Thoracic aorta (tissue), 2 donors: ENCODE measurements at regions not wholly inside any gene's neighbourhood (a gene's known extent, or its start where the extent isn't known, plus 50 kb on each side); places are given as distances from the start of the nearest gene placed in this dataset.

Source experiments
- ATAC-seq: fragments of 150-250 bp; one replicate; pipeline ENCODE4 v1.8.0; 2017; ENCODE audit warnings: low read depth; ENCODE audit not compliant: insufficient number of reproducible peaks, low FRiP score
- DNase-seq: peaks from one replicate; pipeline ENCODE4 v3.0.0-alpha.2; 2020; ENCODE audit warnings: low spot score
- H3K27ac ChIP-seq, 2 donors: fragments of 200-600 bp; sonication (generic); 1 replicate in 1 of 2; 2 replicates in 1 of 2; pipeline ENCODE4 v1.5.1; 2016; ENCODE audit warnings: mild to moderate bottlenecking in 2 of 2, moderate library complexity in 2 of 2
- H3K27me3 ChIP-seq: fragments of 200-600 bp; sonication (generic); replicated peaks from 2 replicates; pipeline ENCODE4 v1.6.0; 2016; ENCODE audit warnings: mild to moderate bottlenecking; ENCODE audit not compliant: insufficient read depth
- H3K36me3 ChIP-seq: fragments of 200-600 bp; sonication (generic); one replicate; pipeline ENCODE4 v1.5.1; 2016
- H3K4me1 ChIP-seq, 2 donors: fragments of 200-600 bp; sonication (generic); 1 replicate in 1 of 2; 2 replicates in 1 of 2; pipeline versions ENCODE4 v1.5.1 to v1.6.0; 2016; ENCODE audit warnings: low read depth in 2 of 2, mild to moderate bottlenecking in 1 of 2; ENCODE audit not compliant: control insufficient read depth in 1 of 2
- H3K4me3 ChIP-seq: fragments of 200-600 bp; sonication (generic); 2 replicates; pipeline ENCODE4 v1.5.1; 2016; ENCODE audit warnings: mild to moderate bottlenecking
- H3K9me3 ChIP-seq: fragments of 200-600 bp; sonication (generic); 2 replicates; pipeline ENCODE4 v1.5.1; 2016
- CTCF ChIP-seq: fragments of 200-600 bp; sonication (generic); IDR thresholded peaks from one replicate; pipeline ENCODE4 v1.5.1; 2019; ENCODE audit warnings: antibody characterized with exemption

GRCh38 chr15:29382862-29383261 lies 113.2 kb upstream of the NSMCE3 start:
- no peak for TF ChIP-seq CTCF
- DNase-seq, result no peak
- Histone ChIP-seq H3K27ac (no peak overlapping the region), H3K27me3 (no peaks in the 10 kb centered on the region), H3K9me3 (no peaks in the 10 kb centered on the region), H3K4me1 (no peaks in the 10 kb centered on the region), H3K4me3 (no peak overlapping the region), H3K36me3 (no peaks in the 10 kb centered on the region)
- no peak for ATAC-seq

GRCh38 chr15:29380466-29380865 lies 110.8 kb upstream of the NSMCE3 start:
- DNase-seq, result no peak
- Histone ChIP-seq H3K4me1 (no peaks in the 10 kb centered on the region), H3K36me3 (no peaks in the 10 kb centered on the region), H3K9me3 (no peaks in the 10 kb centered on the region), H3K4me3 (no peak overlapping the region), H3K27me3 (no peaks in the 10 kb centered on the region), H3K27ac (no peak overlapping the region)
- no peak for ATAC-seq
- TF ChIP-seq CTCF, result no peak

GRCh38 chr15:29379647-29380046 lies 110.0 kb upstream of the NSMCE3 start:
- Histone ChIP-seq H3K36me3 (no peaks in the 10 kb centered on the region), H3K4me1 (no peaks in the 10 kb centered on the region), H3K4me3 (no peak overlapping the region), H3K9me3 (no peaks in the 10 kb centered on the region), H3K27ac (no peak overlapping the region), H3K27me3 (no peaks in the 10 kb centered on the region)
- ATAC-seq (no peak), DNase-seq (no peak)
- TF ChIP-seq CTCF, result no peak

- H3K36me3 ChIP-seq, result no peaks in the 10 kb centered on the region
- H3K4me1 ChIP-seq, result no peaks in the 10 kb centered on the region
- H3K9me3 ChIP-seq, result no peaks in the 10 kb centered on the region
- no peak for TF ChIP-seq CTCF
- no peak overlapping the region for H3K27ac ChIP-seq
- DNase-seq (no peak), ATAC-seq (no peak)
- H3K27me3 ChIP-seq, result no peaks in the 10 kb centered on the region
- H3K4me3 ChIP-seq, result no peak overlapping the region
Measured at GRCh38 chr15:29377161-29377560, 107.5 kb upstream of the NSMCE3 start.

GRCh38 chr15:29376590-29376989 lies 107.0 kb upstream of the NSMCE3 start:
- DNase-seq, result no peak
- Histone ChIP-seq H3K27me3 (no peaks in the 10 kb centered on the region), H3K9me3 (no peaks in the 10 kb centered on the region), H3K36me3 (no peaks in the 10 kb centered on the region), H3K4me3 (no peak overlapping the region), H3K27ac (no peak overlapping the region), H3K4me1 (no peaks in the 10 kb centered on the region)
- ATAC-seq, result no peak
- TF ChIP-seq CTCF, result no peak
